Suppressor macrophage treated with lipopolysaccharide for 1 hour (primary cell): ENCODE measurements at regions not wholly inside any gene's neighbourhood (a gene's known extent, or its start where the extent isn't known, plus 50 kb on each side); places are given as distances from the start of the nearest gene placed in this dataset.

Experiments used
- DNase-seq, 3 donors: peaks; one replicate each; pipeline ENCODE4 v3.0.0-alpha.2; 2020 to 2022

DNA sequence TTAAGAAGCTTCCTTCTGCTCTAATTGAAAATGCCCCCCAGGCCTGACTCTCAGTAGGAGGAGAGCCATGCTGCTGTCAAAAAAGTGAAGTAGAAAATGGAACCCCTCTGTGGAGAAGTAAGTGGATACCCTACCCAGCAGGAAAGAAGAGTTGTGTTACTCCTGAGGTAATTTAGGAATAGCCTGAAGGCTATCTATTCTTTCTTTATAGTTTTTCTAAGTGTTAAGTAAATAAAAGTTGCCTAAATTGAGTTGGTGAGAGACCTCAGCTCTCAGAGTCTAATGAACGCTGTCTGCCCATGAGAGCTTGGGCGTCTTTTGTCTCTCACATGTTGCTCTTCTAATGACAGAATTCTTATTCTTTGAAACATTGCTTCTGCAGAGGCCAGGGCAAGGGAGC, 116.2 kb downstream of the NSUN3 start:
- no peak for DNase-seq

- no peak for DNase-seq
These were observed 120.7 kb downstream of the NSUN3 start for GRCh38 chr3:94183551-94183950.

DNA sequence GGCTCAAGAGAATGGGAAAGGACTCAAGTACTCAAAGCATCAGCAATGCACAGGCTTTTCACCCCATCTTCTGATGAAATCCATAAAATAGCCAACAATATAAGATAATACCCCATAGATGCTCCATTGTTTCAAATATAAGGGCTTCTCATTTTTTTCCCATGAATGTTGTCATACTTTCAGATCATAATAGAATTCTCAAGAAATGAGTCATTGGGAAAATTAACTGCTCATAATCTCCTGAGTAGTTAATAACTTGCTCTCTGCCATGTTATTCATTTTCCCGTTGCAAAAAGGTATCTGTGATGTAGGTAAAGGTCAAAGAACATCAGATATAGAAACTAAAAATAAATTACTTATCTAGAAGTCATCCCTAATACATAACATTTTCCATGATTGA, 121.9 kb downstream of the NSUN3 start:
- DNase-seq: no peak

GRCh38 chr3:94185753-94186152, 122.9 kb downstream of the NSUN3 start:
- DNase-seq: no peak

DNA sequence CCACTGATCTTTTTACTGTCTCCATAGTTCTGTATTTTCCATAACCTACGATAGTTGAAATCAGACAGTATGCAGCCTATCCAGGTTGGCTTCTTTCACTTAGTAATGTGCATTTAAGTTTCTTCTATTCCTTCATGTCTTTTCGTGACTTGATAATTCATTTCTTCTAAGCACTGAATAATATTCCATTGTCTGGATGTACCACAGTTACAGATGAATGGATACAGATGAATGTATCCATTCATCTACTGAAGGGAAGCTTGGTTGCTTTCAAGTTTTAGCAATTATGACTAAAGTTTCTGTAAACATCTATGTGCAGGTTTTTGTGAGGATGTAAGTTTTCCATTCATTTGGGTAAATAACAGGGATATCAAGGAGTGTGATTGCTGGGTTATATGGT, 124.8 kb downstream of the NSUN3 start:
- no peak for DNase-seq

GRCh38 chr3:94195381-94195780, 132.5 kb downstream of the NSUN3 start:
- no peak for DNase-seq

GRCh38 chr3:94206291-94206690, 143.4 kb downstream of the NSUN3 start:
- no peak for DNase-seq

DNA sequence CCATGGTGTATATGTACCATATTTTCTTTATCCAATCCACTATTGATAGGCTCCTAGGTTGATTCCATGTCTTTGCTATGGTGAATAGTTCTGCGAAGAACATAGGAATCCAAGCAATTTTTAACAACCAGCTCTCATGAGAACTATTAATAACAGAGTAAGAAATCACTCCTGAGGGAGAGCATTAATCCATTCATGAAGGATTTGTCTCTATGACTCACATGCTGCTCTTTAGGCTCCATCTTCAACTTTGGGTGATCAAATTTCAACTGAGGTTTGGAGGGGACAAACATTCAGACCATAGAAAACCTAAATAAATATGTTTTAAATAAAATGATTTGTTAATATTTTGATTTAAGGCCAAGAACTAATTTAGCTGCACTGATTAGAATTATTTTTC, 147.4 kb downstream of the NSUN3 start:
- no peak for DNase-seq

DNA sequence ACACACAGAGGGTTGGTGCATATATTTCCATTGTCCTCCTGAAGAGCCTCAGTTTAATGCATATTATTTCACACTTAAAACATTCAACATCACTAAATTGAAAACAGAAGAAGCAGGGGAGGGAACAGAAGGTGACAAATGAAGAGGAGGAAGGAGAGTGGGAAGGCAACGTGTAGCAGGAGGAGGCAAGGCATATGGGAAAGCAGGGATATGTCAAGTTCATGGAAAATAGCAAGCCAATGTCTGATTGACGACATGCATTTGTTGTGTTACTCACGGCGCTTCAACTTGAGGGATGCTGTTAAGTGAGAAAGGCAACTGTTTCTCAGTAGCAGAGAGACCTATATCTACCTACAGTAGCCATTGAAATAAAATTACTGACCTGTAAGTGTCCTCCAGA, 154.5 kb downstream of the NSUN3 start:
- no peak for DNase-seq

GRCh38 chr3:94220426-94220825, 157.6 kb downstream of the NSUN3 start:
- no peak for DNase-seq

DNA sequence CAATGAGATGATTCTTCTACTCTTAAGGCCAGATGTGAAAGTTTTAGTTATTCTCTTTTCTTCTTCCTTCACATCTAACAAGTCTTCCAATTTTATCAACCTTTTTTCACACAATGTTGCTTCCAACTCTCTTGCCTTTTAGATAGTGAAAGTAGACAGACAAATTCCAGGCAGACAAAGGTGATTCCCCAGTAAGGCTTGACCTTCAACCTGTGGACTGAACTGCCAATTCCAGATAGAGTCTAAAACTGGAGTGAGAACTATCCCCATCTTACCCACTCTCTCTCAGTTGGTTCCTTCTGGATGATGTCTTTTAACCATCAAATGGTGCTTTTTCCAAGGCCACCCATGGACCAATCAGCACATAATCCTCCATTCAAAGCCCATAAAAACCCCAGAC, 159.0 kb downstream of the NSUN3 start:
- no peak for DNase-seq

DNA sequence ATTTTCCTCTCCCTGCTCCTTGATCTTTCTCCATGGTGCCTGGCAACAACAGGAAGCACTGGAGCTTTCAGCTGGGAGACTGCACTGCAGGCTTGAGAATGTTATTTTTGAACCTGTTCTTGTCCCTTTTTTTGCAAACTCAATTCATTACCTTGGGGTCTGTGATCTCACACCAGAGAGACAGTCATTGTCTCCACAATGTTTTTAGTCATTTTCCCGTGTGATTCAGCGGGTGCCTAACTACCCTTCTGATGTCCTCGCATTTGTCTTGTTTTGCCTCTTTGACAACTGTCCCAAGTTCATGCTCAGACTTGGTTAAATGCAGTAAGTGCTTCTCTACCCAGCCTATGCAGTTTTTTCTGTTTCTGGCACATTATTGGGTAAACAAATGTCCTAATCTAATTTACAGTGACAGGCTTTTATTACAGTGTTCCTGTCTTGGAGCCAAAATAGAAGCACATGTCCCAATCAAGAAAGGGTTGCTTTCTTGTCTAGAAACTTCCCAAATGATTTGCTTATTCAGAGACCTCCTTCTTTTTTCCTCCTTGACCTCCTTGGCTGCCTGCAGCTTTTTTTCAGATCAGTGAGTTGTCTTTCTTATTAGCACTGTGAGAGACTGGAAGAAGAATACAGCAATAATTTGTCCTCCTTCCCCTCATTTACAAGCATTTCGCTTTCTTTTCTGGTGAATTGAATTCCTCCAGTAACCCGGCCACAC, 162.4 kb downstream of the NSUN3 start:
- no peak for DNase-seq

DNA sequence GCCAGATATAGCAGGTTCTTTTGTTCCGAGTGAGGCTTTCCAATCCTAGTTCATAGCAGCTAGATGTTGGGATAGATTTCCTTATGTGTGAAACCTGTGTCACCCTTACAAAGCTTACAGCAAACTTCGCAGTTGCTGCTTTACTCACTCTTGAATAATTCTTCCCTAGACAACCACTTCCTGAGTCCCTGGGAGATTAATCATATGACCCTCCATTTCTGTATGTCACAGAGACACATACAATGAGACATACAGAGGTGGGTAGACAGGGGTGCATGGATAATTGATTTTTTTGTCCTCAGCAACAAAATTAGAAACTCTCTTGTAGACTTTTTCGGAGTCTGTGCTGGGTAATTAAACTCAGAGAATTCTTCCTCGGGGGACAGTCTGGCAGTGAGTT, 163.2 kb downstream of the NSUN3 start:
- no peak for DNase-seq

DNA sequence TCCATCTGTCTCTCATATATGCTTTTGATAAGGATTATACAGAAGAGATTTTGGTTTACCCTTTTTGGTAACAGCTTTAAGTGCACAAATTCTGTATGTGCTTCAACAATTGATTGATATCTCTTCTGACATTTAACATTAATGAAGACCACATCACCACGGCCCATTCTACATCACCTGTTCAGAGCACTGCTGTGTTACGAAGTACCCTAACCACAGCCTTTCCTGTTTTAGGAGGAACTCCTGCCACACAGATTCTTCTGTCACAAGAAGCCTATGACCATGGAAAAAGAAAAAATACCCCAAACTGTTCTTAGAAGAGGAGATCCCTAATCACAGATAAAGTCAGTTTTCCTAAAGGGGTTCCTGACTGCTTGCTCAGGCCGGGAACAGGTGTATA, 170.1 kb downstream of the NSUN3 start:
- DNase-seq: no peak

GRCh38 chr3:94234177-94234788, 171.4 kb downstream of the NSUN3 start:
- peak; percentile 21 to 38 (median 33) for DNase-seq

DNA sequence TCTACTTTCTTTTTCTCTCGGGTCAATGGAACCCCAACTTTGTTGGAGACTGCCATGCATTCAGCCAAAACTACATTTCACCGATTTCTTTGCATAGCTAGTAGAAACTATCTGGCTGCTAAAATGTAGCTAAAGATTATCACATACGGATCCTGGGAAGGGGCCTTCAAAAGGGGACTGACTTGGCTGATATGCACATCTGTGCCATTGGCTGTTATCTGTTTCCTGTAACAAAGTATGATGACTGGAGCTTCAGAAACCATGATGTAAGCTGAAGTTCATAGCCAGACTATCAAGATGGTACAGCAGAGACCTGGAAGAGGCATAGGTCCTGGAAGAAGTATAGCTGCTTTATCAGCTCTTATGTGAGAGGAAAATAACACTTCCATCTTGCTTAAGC, 179.1 kb downstream of the NSUN3 start:
- no peak for DNase-seq

DNA sequence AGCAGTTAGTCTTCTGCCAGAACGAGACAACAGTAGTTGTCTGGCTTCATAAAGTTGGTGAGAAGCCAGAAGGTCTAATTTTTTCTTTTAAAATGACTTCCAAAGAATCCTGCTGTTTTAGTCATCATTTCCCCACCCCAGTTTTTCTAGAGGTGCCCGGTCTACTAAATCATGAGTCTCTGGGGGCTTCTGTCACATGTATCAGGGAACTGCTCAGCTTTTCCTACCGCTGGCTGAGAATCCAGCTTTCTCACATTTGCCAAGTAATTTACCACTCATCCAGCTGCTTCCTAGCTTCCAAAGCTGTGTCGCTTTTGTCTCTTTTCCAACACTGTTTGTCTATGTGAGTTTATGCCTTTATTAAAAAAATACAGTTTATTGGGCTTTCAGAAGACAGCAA, 183.3 kb downstream of the NSUN3 start:
- DNase-seq: no peak

DNA sequence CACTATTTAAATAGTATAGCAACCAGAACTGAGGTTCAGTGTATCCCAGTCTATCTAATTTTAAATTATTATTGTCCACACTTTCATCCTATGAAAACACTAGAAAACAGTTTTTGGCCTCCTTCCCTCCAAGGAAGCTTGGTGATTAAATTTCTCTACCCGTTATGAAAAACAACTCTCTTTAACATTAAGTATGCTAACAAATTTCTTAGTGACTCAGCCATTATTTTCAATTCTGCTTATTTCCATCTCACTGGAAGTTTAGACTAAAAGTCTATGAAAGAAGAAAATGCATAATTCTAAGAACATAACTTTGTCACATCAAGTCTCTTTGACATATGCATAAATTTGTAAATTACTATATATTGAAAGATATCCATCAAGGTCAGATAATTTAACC, 185.2 kb downstream of the NSUN3 start:
- no peak for DNase-seq

- peak; percentile 59 to 85 (median 74) for DNase-seq
These were observed 186.7 kb downstream of the NSUN3 start for GRCh38 chr3:94249491-94250079.

- DNase-seq: no peak
These were observed 188.7 kb downstream of the NSUN3 start for GRCh38 chr3:94251566-94251965.

DNA sequence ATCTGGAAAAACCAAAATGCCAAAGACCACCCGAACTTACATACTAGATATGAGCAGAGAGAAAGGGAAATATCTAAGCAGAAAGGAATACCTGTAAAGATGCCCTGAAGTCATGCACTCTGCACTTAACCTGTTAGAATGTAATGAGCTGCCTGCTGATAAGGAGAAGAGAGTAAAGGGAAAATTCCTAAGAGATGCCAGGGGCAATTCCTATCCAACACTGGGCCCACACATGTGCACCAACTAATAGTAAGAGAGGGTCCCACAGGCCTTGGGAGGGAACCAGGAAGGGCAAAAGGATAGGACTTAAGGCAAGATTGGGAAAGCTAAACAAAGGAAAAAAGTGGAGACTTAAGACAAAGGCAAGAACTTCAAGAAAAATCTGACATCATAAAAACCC, 189.5 kb downstream of the NSUN3 start:
- no peak for DNase-seq

- DNase-seq: no peak
These were observed 194.3 kb downstream of the NSUN3 start for GRCh38 chr3:94256888-94257813.

DNA sequence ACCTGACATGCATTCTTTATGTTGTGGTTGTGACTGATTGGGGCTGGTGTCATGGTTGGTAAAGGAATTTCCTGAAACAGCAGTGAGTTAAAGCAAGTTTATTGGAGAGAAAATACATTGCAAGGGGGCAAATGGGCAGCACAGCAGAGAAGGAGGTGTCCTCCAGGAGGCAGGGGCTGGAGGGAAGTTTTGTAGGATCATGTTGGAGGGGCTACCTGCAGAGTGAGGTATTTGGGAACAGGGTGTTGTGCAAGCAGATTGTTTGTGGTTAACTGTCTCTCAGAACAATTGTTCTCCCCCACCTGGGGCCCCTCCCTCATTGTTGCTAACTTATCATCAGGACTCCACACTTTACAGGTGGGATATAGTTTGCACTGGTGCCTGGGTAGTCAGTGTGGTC, 196.0 kb downstream of the NSUN3 start:
- DNase-seq: no peak

DNA sequence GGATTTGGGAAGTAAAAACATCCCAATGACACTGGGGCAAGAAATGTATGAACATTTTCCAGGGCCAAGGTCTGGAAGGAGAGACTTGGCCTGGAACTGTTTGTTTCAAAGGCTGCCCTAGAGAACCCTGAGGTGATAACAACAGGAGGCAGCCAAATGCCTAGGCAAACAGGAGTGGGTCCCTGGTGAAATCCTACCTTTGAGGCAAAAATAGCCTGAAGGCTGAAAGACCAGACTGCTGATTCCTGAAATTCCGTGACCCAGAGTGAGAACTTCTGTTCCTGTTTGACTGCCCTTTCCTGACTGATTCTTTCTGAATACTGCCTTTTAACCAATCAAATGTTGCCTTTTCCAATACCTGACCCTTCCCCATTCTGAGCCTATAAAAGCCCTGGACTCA, 196.4 kb downstream of the NSUN3 start:
- DNase-seq: no peak
